ENCODE measurements at regions not wholly inside any gene's neighbourhood (a gene's known extent, or its start where the extent isn't known, plus 50 kb on each side); places are given as distances from the start of the nearest gene placed in this dataset.
"Not testable (repeated sequence)": the region's sequence is repeated elsewhere in the genome, so short reads cannot be mapped to it uniquely, and the experiment has no call there.

DNA sequence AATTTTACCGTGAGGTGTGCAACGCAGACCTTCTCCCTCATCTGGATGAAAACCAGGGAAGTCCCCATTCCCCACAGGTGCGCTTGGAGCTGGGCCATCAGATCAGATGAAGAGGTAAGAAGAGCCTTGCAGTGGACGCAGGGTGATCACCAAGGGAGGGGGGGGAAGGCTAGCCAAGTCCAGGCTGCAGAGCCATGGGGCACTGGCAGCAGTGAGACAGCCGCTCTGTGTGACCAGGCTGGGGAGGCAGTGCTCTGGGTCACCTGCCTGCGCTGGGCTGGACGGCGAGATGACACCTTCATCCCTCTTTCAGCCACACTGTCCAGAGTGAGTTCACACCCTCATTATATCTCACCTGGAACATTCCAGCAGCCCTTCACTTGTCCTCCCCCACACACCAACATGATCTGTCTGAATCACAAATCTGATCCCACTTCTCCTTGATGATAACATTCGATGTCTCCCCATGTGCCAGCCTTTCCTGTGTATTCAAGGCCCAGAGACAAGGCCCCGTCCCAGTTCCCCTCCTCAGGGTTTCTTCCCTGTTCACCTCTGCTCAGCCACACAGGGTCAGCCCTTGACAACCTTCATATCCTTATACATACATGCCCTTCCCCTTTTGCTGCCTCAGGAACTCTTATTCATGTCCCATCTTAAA, 65.9 kb upstream of the VASH1 start:
- H3K36me3 ChIP-seq (replicated peaks; ENCODE audit: control insufficient read depth, insufficient read depth, low read length): no peaks in the 10 kb centered on the region
- no peaks in the 10 kb centered on the region for H3K27me3 ChIP-seq (ENCODE audit: control insufficient read depth, insufficient read depth, low read length)
- no peak for DNase-seq
- H3K4me3 ChIP-seq (ENCODE audit: insufficient read depth, low read depth, low read length): no peak overlapping the region

DNA sequence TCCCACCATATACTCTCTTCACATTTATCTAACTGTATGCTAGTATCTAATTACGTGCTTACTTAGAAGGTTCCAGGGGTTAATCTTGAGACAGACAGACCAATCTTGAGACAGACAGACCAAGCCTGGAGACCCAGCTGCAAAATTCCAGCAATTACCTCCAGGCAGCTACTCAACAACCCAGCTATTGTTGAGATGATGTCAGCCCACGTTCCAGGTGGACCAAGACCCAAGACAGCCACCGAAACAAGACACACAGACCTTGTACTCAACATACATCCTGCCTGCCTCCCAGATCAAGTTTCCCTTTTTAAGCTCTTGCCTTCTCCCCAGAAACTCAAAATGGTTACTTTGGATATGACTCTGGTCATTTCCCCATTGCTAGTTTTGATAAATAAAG, 64.9 kb upstream of the VASH1 start:
- H3K27me3 ChIP-seq (ENCODE audit: control insufficient read depth, insufficient read depth, low read length): no peaks in the 10 kb centered on the region
- H3K36me3 ChIP-seq (replicated peaks; ENCODE audit: control insufficient read depth, insufficient read depth, low read length): no peaks in the 10 kb centered on the region
- H3K4me3 ChIP-seq (ENCODE audit: insufficient read depth, low read depth, low read length): no peak overlapping the region
- DNase-seq: no peak

GRCh38 chr14:76696791-76697190, 64.5 kb upstream of the VASH1 start:
- DNase-seq: no peak
- no peak overlapping the region for H3K4me3 ChIP-seq (ENCODE audit: insufficient read depth, low read depth, low read length)

DNA sequence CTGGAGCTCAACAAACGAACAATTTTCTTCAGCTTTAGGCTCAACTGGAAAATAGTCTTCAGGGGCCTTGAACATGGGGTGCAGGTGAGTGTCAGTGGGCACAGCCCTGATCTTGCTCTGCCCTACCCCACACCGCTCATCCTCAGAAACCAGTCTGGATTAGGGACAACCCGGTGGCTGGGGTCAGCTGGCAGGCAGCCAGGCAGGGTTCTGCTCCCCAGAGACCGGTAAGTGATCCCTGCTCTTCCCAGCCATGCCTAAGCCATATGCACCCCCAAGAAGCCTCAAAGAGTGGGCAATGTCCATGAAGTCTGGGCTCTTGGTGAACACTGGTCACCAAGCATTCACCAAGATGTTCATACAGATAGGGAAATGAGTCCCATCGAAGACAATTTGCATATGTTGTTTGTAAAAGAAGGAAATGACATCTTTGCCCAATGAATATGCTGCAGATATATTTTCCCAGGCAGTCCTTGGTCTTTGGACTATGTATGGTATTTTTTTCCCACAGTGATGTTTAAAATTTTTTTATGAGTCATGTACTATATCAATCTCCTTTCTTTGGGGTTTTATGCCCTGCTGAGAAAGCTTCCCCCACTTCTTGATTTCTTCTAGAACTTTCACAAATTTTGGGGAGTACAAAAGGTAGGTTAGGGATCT, 63.9 kb upstream of the VASH1 start:
- no peaks in the 10 kb centered on the region for H3K27me3 ChIP-seq (ENCODE audit: control insufficient read depth, insufficient read depth, low read length)
- no peak for DNase-seq
- no peak overlapping the region for H3K4me3 ChIP-seq (ENCODE audit: insufficient read depth, low read depth, low read length)
- no peaks in the 10 kb centered on the region for H3K36me3 ChIP-seq (replicated peaks; ENCODE audit: control insufficient read depth, insufficient read depth, low read length)

More at GRCh38 chr14:76696791-76697190, 64.5 kb upstream of the VASH1 start:
- Histone ChIP-seq H3K27me3 (ENCODE audit: control insufficient read depth, insufficient read depth, low read length) (no peaks in the 10 kb centered on the region), H3K36me3 (replicated peaks; ENCODE audit: control insufficient read depth, insufficient read depth, low read length) (no peaks in the 10 kb centered on the region)

- no peaks in the 10 kb centered on the region for H3K27me3 ChIP-seq (ENCODE audit: control insufficient read depth, insufficient read depth, low read length)
These were observed 63.1 kb upstream of the VASH1 start for GRCh38 chr14:76698191-76698590.

GRCh38 chr14:76698631-76699030, 62.6 kb upstream of the VASH1 start:
- DNase-seq: no peak
- Histone ChIP-seq H3K27me3 (ENCODE audit: control insufficient read depth, insufficient read depth, low read length) (no peaks in the 10 kb centered on the region), H3K36me3 (replicated peaks; ENCODE audit: control insufficient read depth, insufficient read depth, low read length) (no peaks in the 10 kb centered on the region), H3K4me3 (ENCODE audit: insufficient read depth, low read depth, low read length) (no peak overlapping the region)

More at GRCh38 chr14:76698191-76698590, 63.1 kb upstream of the VASH1 start:
- H3K36me3 ChIP-seq (replicated peaks; ENCODE audit: control insufficient read depth, insufficient read depth, low read length): no peaks in the 10 kb centered on the region
- no peak overlapping the region for H3K4me3 ChIP-seq (ENCODE audit: insufficient read depth, low read depth, low read length)
- DNase-seq: no peak

DNA sequence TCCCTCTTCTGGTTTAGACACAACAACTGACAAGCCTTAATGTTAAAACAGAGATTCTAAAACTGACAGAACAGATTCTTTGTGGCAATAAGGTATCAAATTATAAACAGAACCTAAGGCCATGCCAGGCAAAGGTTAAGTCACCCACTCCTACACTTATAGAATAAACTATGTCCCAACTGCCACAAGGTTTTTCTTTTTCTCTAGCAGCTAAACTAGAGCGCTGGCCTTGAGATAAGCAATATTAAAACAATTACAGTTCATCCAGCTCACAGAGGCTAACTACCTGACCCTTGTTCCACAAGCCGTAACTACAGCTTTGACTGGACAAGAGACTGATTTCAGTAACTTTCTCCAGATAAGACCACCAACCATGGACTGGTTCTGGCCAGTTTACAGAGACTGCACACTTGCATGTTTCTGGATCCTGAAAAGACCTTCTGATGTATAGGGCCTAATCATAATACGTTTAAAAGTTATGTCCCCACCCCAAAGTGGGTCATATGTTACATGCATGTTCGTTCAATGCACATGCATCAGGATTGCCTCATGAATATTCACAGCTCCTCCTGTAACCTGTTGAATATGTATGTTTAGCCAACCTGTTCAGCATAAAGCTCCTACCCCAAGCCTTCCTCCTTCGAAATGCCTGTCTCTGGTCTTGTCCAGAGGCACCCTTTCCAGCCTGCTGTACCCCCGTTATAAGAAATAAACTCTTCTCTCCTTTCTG, 61.9 kb upstream of the VASH1 start:
- H3K27me3 ChIP-seq (ENCODE audit: control insufficient read depth, insufficient read depth, low read length): no peaks in the 10 kb centered on the region
- DNase-seq: no peak
- H3K4me3 ChIP-seq (ENCODE audit: insufficient read depth, low read depth, low read length): no peak overlapping the region
- no peaks in the 10 kb centered on the region for H3K36me3 ChIP-seq (replicated peaks; ENCODE audit: control insufficient read depth, insufficient read depth, low read length)

DNA sequence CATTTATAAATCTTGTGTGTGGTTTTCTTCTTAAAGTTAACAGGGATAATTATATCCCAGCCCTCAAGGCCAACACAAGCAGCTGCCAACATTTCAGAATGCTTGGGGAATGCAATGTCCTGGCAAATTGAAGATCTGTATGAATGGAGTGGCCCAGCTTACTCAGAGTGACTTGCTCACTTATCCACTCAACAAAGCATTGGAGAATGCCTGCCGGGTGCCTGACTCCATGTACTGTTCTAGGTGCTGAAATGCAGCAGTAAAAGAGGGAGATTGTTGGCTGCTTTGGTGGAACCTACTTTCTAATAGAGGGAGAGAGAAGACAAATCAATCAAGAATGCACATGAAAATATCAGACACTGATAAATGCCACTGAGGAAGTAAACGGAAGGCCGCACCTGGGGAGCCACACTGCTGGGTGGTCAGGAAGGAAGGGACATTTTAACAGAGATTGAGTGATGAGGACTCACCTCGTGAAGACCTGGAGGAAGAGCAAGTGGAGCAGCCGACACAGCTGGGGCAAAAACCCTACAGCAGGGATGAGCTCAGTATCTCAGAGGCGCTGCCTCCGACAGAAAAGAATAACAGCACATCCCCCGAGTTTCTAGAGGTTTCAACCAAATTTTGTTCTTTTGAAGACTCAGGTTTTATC, 61.2 kb upstream of the VASH1 start:
- H3K36me3 ChIP-seq (replicated peaks; ENCODE audit: control insufficient read depth, insufficient read depth, low read length): no peaks in the 10 kb centered on the region
- no peak for DNase-seq

GRCh38 chr14:76701436-76701835, 59.8 kb upstream of the VASH1 start:
- Histone ChIP-seq H3K36me3 (replicated peaks; ENCODE audit: control insufficient read depth, insufficient read depth, low read length) (no peaks in the 10 kb centered on the region), H3K4me3 (ENCODE audit: insufficient read depth, low read depth, low read length) (no peak overlapping the region), H3K27me3 (ENCODE audit: control insufficient read depth, insufficient read depth, low read length) (no peaks in the 10 kb centered on the region)
- DNase-seq: no peak

More for the DNA sequence above, 61.2 kb upstream of the VASH1 start:
- Histone ChIP-seq H3K4me3 (ENCODE audit: insufficient read depth, low read depth, low read length) (no peak overlapping the region), H3K27me3 (ENCODE audit: control insufficient read depth, insufficient read depth, low read length) (no peaks in the 10 kb centered on the region)

DNA sequence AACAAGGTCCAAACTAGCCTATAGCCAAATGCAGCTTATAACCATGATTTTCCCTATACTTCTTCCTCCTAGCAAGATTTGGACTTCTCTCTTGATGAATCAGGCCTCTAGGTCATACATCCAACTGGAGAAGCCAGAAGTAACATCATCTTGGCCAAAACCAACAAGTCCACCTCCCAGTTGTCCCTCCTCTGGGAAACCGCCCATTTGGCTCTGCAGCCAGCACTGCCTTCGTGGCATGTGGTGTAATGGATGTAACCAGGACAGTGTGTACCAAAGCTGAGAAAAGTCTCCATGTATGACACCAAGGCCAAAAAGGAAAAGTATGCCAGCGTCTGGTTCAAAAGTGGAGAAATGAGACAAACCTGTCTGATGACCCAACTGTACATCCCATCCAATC, 59.3 kb upstream of the VASH1 start:
- H3K27me3 ChIP-seq (ENCODE audit: control insufficient read depth, insufficient read depth, low read length): no peaks in the 10 kb centered on the region
- DNase-seq: no peak
- H3K36me3 ChIP-seq (replicated peaks; ENCODE audit: control insufficient read depth, insufficient read depth, low read length): no peaks in the 10 kb centered on the region
- no peak overlapping the region for H3K4me3 ChIP-seq (ENCODE audit: insufficient read depth, low read depth, low read length)

- no peaks in the 10 kb centered on the region for H3K36me3 ChIP-seq (replicated peaks; ENCODE audit: control insufficient read depth, insufficient read depth, low read length)
These were observed 56.1 kb upstream of the VASH1 start for GRCh38 chr14:76705214-76705613.

GRCh38 chr14:76706207-76706606, 55.1 kb upstream of the VASH1 start:
- not testable (repeated sequence) for H3K36me3 ChIP-seq (replicated peaks; ENCODE audit: control insufficient read depth, insufficient read depth, low read length); H3K27me3 ChIP-seq (ENCODE audit: control insufficient read depth, insufficient read depth, low read length); H3K4me3 ChIP-seq (ENCODE audit: insufficient read depth, low read depth, low read length); DNase-seq

More at GRCh38 chr14:76705214-76705613, 56.1 kb upstream of the VASH1 start:
- H3K27me3 ChIP-seq (ENCODE audit: control insufficient read depth, insufficient read depth, low read length): no peaks in the 10 kb centered on the region
- H3K4me3 ChIP-seq (ENCODE audit: insufficient read depth, low read depth, low read length): no peak overlapping the region
- DNase-seq: no peak

DNA sequence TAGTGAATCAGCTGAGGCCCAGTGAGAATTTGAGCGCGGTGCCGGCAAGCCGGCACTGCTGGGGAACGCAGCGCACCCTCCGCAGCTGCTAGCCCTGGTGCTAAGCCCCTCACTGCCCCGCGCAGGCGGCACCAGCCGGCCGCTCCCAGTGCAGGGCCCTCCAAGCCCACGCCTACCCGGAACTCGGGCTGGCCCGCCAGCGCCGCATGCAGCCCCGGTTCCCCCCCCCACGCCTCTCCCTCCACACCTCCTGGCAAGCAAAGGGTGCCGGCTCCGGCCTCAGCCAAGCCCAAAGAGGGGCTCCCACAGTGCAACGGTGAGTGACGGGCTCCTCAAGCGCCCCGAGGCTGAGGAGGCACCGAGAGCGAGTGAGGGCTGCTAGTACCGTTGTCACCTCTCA, 54.5 kb upstream of the VASH1 start:
- Histone ChIP-seq H3K36me3 (replicated peaks; ENCODE audit: control insufficient read depth, insufficient read depth, low read length) (no peaks in the 10 kb centered on the region), H3K27me3 (ENCODE audit: control insufficient read depth, insufficient read depth, low read length) (no peaks in the 10 kb centered on the region), H3K4me3 (ENCODE audit: insufficient read depth, low read depth, low read length) (no peak overlapping the region)
- DNase-seq: no peak

DNA sequence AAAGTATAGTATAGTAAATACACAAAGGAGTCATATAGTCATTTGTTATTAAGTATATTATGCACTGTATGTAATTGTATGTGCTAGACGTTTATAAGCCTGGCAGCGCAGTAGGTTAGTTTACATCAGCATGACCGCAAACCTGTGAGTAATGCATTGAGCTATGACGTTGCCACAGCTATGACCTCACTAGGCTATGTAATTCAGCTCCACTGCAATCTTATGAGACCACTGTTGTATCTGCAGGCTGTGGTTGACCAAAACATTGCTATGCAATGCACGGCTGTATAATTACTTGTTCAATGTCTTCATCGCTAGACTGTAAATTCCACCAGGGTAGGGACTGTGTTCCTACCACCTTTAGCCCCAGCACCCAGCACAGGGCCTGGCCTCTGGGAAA, 53.2 kb upstream of the VASH1 start:
- no peak for DNase-seq
- Histone ChIP-seq H3K27me3 (ENCODE audit: control insufficient read depth, insufficient read depth, low read length) (no peaks in the 10 kb centered on the region), H3K4me3 (ENCODE audit: insufficient read depth, low read depth, low read length) (no peak overlapping the region), H3K36me3 (replicated peaks; ENCODE audit: control insufficient read depth, insufficient read depth, low read length) (no peaks in the 10 kb centered on the region)

DNA sequence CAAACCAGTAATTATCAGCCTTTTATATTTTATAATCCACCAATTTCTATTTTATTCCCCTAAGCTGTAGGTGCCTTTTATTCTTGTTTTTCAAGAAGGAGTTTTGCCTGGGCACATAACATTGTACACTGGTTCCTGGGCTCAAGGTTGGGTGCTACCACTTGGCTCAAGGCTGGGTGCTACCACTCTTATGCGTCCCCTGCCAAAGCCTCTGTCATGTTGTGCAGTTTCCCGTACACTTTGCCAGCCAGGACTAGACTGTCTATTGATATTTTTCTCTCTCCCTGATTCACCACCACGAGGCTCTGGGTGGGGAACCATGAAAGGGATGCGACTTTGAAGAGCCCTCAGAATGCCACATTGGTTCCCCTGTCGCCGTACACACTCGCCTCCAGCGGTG, 52.5 kb upstream of the VASH1 start:
- Histone ChIP-seq H3K4me3 (ENCODE audit: insufficient read depth, low read depth, low read length) (no peak overlapping the region), H3K27me3 (ENCODE audit: control insufficient read depth, insufficient read depth, low read length) (no peaks in the 10 kb centered on the region), H3K36me3 (replicated peaks; ENCODE audit: control insufficient read depth, insufficient read depth, low read length) (no peaks in the 10 kb centered on the region)
- DNase-seq: no peak
